Adrenal gland (tissue), 5 donors: ENCODE measurements at regions not wholly inside any gene's neighbourhood (a gene's known extent, or its start where the extent isn't known, plus 50 kb on each side); places are given as distances from the start of the nearest gene placed in this dataset.

Experiments
- CTCF ChIP-seq, 6 experiments: fragments of 450-650 bp in 4 of 6; fragments of 200-600 bp in 2 of 6; sonication (generic) in 1 of 6; IDR thresholded peaks; 1 replicate in 5 of 6; 2 replicates in 1 of 6; pipeline versions ENCODE4 v1.5.1 to v1.8.0; 2016 to 2021; ENCODE audit warnings: antibody characterized with exemption in 6 of 6, mild to moderate bottlenecking in 2 of 6, moderate library complexity in 1 of 6
- POLR2A ChIP-seq, 2 donors: fragments of 450-650 bp; IDR thresholded peaks; one replicate each; pipeline ENCODE4 v1.6.1; 2017; ENCODE audit warnings: antibody characterized with exemption in 2 of 2, mild to moderate bottlenecking in 2 of 2, moderate library complexity in 1 of 2
- donor health status: DM: no; HTN: no; CAD: no.

GRCh38 chr18:29326214-29326613 is 1149.3 kb upstream of the CDH2 start:
- TF ChIP-seq CTCF (IDR thresholded peaks at IDR 0.05) (no peak), POLR2A (IDR thresholded peaks at IDR 0.05) (no peak)
